ENCODE measurements at regions not wholly inside any gene's neighbourhood (a gene's known extent, or its start where the extent isn't known, plus 50 kb on each side); places are given as distances from the start of the nearest gene placed in this dataset.

DNA sequence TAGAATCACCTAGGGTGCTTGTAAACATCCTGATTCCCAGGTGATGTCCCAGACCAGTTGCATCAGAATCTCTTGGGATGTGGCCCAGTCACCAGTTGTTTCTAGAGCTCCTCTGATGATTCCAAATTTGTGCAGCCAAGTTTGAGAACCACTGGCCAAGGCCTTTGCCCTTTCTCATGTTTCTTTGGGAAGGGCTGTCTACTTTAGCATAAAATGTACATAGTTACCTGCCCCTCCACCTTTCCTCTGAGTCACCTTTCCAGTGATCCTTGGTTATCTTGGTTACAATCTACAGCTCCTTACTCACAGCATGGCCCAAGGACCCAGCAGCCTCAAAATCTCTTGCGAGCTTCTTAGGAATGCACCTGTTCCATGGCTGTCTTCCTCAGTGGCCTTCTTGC, 206.2 kb upstream of the ADRA1D start:
- no peak for FAIRE-seq
- no peak overlapping the region for H2AFZ ChIP-seq (ENCODE audit: low read depth, low read length)
- dilution Hi-C loops (cut with MboI; ENCODE audit: extremely low pct_ligation_motif_present, low sequenced_read_pairs): no loop called here
- no peaks in the 10 kb centered on the region for H3K4me1 ChIP-seq (ENCODE audit: control insufficient read depth, extremely low read depth, insufficient read depth, low read length)
- H3K36me3 ChIP-seq (ENCODE audit: control insufficient read depth in 2 of 2, extremely low read depth in 1 of 2, insufficient read depth in 2 of 2, low read length in 2 of 2): no peaks in the 10 kb centered on the region
- H3K4me2 ChIP-seq (ENCODE audit: insufficient read depth, low read length): no peak overlapping the region
- H3K27ac ChIP-seq (ENCODE audit: insufficient read depth, low read depth, low read length): no peak overlapping the region
- H3K9me3 ChIP-seq (replicated peaks; ENCODE audit: control insufficient read depth, insufficient read depth, low read length): no peaks in the 10 kb centered on the region
- POLR2A ChIA-PET: no interaction called here
- intact Hi-C loops (cut with micrococcal nuclease): no loop called here
- no peaks in the 10 kb centered on the region for H3K79me2 ChIP-seq (ENCODE audit: control insufficient read depth, insufficient read depth, low read length)
- no peaks in the 10 kb centered on the region for H3K27me3 ChIP-seq (ENCODE audit: control insufficient read depth in 2 of 2, insufficient read depth in 2 of 2, low read length in 2 of 2)
- no TSS peak for BruUV-seq (replicated peaks)
- H3K9ac ChIP-seq (replicated peaks; ENCODE audit: extremely low read depth, insufficient read depth, low read length): no peak overlapping the region
- no peaks in the 10 kb centered on the region for H4K20me1 ChIP-seq (replicated peaks; ENCODE audit: control insufficient read depth, extremely low read depth, insufficient read depth, low read length)
- no peaks in the 10 kb centered on the region for H3K9me1 ChIP-seq (replicated peaks; ENCODE audit: control insufficient read depth, extremely low read depth, insufficient read depth, low read length)
- CTCF ChIA-PET: interaction anchor here (1.2 kb wide), 1 partner anchor 13 kb away, joined by 3 read pairs; no protein-coding TSS in a partner anchor
- TF ChIP-seq GATA2 (IDR thresholded peaks at IDR 0.05; ENCODE audit: insufficient read depth, insufficient read length, low read depth, low read length): no peak
- TF ChIP-seq MYC (IDR thresholded peaks at IDR 0.05; ENCODE audit: low read depth, low read length): no peak
- no peak for TF ChIP-seq EZH2 (IDR thresholded peaks at IDR 0.05; ENCODE audit: borderline replicate concordance, low read depth, low read length, severe bottlenecking)
- no peak for TF ChIP-seq POLR2AphosphoS5 (IDR thresholded peaks at IDR 0.05; ENCODE audit: insufficient read depth, low read depth, low read length)
- no peak for TF ChIP-seq CTCF (IDR thresholded peaks at IDR 0.05; ENCODE audit: extremely low read depth in 1 of 2, insufficient read depth in 1 of 2, low read depth in 1 of 2, low read length in 2 of 2)
- TF ChIP-seq JUN (IDR thresholded peaks at IDR 0.05; ENCODE audit: borderline replicate concordance, insufficient read depth, insufficient read length, low read depth): no peak
- TF ChIP-seq, protein P1, sequence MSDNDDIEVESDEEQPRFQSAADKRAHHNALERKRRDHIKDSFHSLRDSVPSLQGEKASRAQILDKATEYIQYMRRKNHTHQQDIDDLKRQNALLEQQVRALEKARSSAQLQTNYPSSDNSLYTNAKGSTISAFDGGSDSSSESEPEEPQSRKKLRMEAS (IDR thresholded peaks at IDR 0.05; ENCODE audit: insufficient read depth, insufficient read length): no peak
- no peak for TF ChIP-seq POLR2A (IDR thresholded peaks at IDR 0.05; ENCODE audit: low read depth, low read length)
- TF ChIP-seq FOS (IDR thresholded peaks at IDR 0.05; ENCODE audit: borderline replicate concordance, insufficient read depth, low read length): no peak
- DNase-seq (ENCODE audit: low read depth, low spot score): no peak
- no peak overlapping the region for H3K4me3 ChIP-seq (replicated peaks in 1 of 3; ENCODE audit: insufficient read depth in 1 of 3, low read depth in 1 of 3, low read length in 3 of 3)
